Activated CD4-positive, alpha-beta T cell treated with anti-CD3 and anti-CD28 coated beads, Interleukin-10, Interleukin-2, amounts not matched to agents 100 ng/mL and 50 ng/mL, durations not matched to agents 16 hours and 8 hours (primary cell): ENCODE measurements at regions not wholly inside any gene's neighbourhood (a gene's known extent, or its start where the extent isn't known, plus 50 kb on each side); places are given as distances from the start of the nearest gene placed in this dataset.

ENCODE experiments used
- DNase-seq: peaks from one replicate; pipeline ENCODE4 v3.0.0-alpha.2; 2020

GRCh38 chr5:31137676-31138075, 55.8 kb upstream of the CDH6 start:
- DNase-seq = no peak

GRCh38 chr5:31135542-31135941, 57.9 kb upstream of the CDH6 start:
- DNase-seq = no peak

- DNase-seq = no peak
Measured at GRCh38 chr5:31133488-31133887, 60.0 kb upstream of the CDH6 start.

- no peak for DNase-seq
Measured at GRCh38 chr5:31131381-31131891, 62.0 kb upstream of the CDH6 start.

GRCh38 chr5:31130676-31131075, 62.8 kb upstream of the CDH6 start:
- DNase-seq = no peak

- DNase-seq = no peak
Measured at GRCh38 chr5:31124651-31125305, 68.7 kb upstream of the CDH6 start.

GRCh38 chr5:31124026-31124425, 69.5 kb upstream of the CDH6 start:
- DNase-seq = no peak

GRCh38 chr5:31122998-31123951, 70.2 kb upstream of the CDH6 start:
- no peak for DNase-seq

GRCh38 chr5:31121224-31121623, 72.3 kb upstream of the CDH6 start:
- no peak for DNase-seq

GRCh38 chr5:31120642-31120948, 72.9 kb upstream of the CDH6 start:
- no peak for DNase-seq

- DNase-seq = no peak
Measured at GRCh38 chr5:31119938-31120641, 73.4 kb upstream of the CDH6 start.

- DNase-seq = no peak
Measured at GRCh38 chr5:31116466-31117031, 76.9 kb upstream of the CDH6 start.

- no peak for DNase-seq
Measured at GRCh38 chr5:31114817-31115216, 78.7 kb upstream of the CDH6 start.

GRCh38 chr5:31113666-31114350, 79.7 kb upstream of the CDH6 start:
- DNase-seq = no peak

GRCh38 chr5:31113101-31113500, 80.4 kb upstream of the CDH6 start:
- DNase-seq = no peak

- no peak for DNase-seq
Measured at GRCh38 chr5:31107091-31107518, 86.4 kb upstream of the CDH6 start.

GRCh38 chr5:31106691-31107090, 86.8 kb upstream of the CDH6 start:
- DNase-seq = no peak

- no peak for DNase-seq
Measured at GRCh38 chr5:31106278-31106677, 87.2 kb upstream of the CDH6 start.

GRCh38 chr5:31104775-31105174, 88.7 kb upstream of the CDH6 start:
- DNase-seq = no peak

- DNase-seq = no peak
Measured at GRCh38 chr5:31100781-31101310, 92.6 kb upstream of the CDH6 start.

GRCh38 chr5:31100047-31100575, 93.4 kb upstream of the CDH6 start:
- DNase-seq = no peak

- no peak for DNase-seq
Measured at GRCh38 chr5:31098811-31099210, 94.7 kb upstream of the CDH6 start.
